ENCODE measurements at regions not wholly inside any gene's neighbourhood (a gene's known extent, or its start where the extent isn't known, plus 50 kb on each side); places are given as distances from the start of the nearest gene placed in this dataset.
A peak's percentile ranks its signal among the peaks of the same experiment; 100 is the strongest.

DNA sequence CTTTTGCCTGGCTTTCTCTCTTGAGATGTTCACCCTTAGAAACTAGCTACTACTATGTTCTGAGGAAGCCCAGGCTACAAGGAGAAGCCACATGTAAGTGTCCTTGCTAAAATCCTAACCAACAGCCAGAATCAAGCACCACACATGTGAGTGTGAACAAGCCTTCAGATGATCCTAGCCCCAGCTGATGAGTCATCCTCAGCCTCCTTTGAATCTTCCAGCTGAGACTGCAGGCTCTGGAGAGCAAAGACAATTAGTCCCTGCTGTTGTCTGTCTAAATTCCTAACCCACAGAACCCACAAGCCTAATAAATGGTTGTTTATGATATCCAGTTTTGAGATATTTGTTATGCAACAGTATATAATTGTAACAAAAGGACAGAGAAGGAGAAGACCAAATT, 92.8 kb upstream of the TAC1 start:
- Histone ChIP-seq H3K36me3 (ENCODE audit: control insufficient read depth, insufficient read depth, low read length) (no peaks in the 10 kb centered on the region), H3K27me3 (ENCODE audit: control insufficient read depth, insufficient read depth, low read length) (no peaks in the 10 kb centered on the region), H3K4me3 (ENCODE audit: low read depth, low read length) (no peak overlapping the region)
- DNase-seq (ENCODE audit: low read depth): peak; percentile 9
- TF ChIP-seq, protein P1, sequence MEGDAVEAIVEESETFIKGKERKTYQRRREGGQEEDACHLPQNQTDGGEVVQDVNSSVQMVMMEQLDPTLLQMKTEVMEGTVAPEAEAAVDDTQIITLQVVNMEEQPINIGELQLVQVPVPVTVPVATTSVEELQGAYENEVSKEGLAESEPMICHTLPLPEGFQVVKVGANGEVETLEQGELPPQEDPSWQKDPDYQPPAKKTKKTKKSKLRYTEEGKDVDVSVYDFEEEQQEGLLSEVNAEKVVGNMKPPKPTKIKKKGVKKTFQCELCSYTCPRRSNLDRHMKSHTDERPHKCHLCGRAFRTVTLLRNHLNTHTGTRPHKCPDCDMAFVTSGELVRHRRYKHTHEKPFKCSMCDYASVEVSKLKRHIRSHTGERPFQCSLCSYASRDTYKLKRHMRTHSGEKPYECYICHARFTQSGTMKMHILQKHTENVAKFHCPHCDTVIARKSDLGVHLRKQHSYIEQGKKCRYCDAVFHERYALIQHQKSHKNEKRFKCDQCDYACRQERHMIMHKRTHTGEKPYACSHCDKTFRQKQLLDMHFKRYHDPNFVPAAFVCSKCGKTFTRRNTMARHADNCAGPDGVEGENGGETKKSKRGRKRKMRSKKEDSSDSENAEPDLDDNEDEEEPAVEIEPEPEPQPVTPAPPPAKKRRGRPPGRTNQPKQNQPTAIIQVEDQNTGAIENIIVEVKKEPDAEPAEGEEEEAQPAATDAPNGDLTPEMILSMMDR (IDR thresholded peaks at IDR 0.05; ENCODE audit: insufficient read depth, low read length, poor library complexity, severe bottlenecking): no peak

DNA sequence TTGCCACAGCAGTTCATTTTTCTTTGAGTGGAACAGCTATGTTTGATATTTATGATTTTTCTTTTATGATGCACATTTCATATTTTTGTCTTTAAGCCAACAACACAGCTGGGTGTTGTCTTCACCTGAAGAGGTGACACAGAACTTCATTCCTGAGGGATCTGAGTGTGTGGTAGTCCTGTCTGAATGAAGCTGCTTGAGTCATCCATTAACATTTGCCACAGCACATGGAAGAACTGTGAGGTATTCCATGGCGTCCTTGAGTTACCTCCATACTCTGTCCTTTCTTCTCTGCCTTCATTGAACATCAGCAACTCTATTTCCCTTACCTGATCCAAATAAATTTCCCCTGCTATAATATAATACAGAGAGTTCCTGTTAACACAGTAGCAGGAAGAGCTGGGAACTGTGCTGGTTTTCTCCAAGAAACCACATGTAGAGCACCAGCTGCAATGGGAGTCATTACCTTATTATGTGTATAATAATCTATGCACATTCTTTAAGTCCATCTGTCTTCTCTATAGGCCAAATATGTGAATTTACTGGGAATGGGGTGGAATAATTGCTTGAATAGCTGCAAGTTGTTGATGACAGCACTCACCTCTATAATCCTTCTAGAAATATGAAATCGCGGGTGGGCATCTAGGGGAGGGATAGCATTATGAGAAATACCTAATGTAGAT, 72.4 kb upstream of the TAC1 start:
- no peak overlapping the region for H3K4me3 ChIP-seq (ENCODE audit: low read depth, low read length)
- DNase-seq (ENCODE audit: low read depth): no peak
- TF ChIP-seq, protein P1 (IDR thresholded peaks at IDR 0.05; ENCODE audit: insufficient read depth, low read length, poor library complexity, severe bottlenecking): no peak

DNA sequence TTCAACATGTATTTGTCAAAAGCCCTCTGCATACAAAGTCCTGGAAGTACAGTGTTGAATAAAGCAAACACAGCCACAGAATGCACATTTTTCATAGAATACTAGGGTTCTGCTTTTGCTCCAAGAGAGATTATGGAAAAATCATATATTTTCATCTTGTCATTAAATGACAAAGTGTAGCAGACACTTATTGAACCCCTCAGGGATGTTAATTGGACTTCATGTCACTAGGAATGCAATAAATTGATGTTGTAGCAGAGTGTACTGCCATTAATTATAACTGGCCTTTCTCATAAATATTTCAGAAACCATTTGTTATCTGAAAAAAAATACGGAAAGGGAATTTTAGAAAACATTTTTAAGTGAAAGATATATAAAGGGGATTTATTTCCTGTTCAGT, 64.5 kb upstream of the TAC1 start:
- TF ChIP-seq, protein P1 (IDR thresholded peaks at IDR 0.05; ENCODE audit: insufficient read depth, low read length, poor library complexity, severe bottlenecking): no peak
- no peak overlapping the region for H3K4me3 ChIP-seq (ENCODE audit: low read depth, low read length)
- H3K36me3 ChIP-seq (ENCODE audit: control insufficient read depth, insufficient read depth, low read length): no peaks in the 10 kb centered on the region
- H3K27me3 ChIP-seq (ENCODE audit: control insufficient read depth, insufficient read depth, low read length): peaks cover 2% of the 10 kb centered on the region
- no peak for DNase-seq (ENCODE audit: low read depth)

More for the DNA sequence above, 72.4 kb upstream of the TAC1 start:
- no peaks in the 10 kb centered on the region for H3K36me3 ChIP-seq (ENCODE audit: control insufficient read depth, insufficient read depth, low read length)
- no peaks in the 10 kb centered on the region for H3K27me3 ChIP-seq (ENCODE audit: control insufficient read depth, insufficient read depth, low read length)

DNA sequence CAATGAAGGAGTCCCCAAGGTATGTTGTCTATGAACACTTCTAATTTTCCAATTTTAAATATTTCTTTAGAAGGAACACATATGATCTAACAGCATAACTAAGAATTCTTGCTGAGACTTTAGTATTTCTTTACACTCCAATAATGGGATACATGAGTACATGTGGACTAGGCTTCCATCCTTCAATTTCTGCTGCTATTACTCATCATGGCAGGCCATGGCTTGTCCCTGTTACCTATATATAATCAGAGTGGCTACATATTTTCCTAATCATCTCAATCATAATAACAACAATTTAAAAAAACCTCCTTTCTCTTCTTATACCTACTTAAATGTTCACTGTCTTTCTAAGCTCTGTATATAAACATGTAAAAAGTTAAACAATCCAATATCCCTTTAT, 60.3 kb upstream of the TAC1 start:
- DNase-seq (ENCODE audit: low read depth): no peak
- Histone ChIP-seq H3K4me3 (ENCODE audit: low read depth, low read length) (no peak overlapping the region), H3K36me3 (ENCODE audit: control insufficient read depth, insufficient read depth, low read length) (no peaks in the 10 kb centered on the region), H3K27me3 (ENCODE audit: control insufficient read depth, insufficient read depth, low read length) (peaks cover 2% of the 10 kb centered on the region)
- TF ChIP-seq, protein P1 (IDR thresholded peaks at IDR 0.05; ENCODE audit: insufficient read depth, low read length, poor library complexity, severe bottlenecking): no peak

DNA sequence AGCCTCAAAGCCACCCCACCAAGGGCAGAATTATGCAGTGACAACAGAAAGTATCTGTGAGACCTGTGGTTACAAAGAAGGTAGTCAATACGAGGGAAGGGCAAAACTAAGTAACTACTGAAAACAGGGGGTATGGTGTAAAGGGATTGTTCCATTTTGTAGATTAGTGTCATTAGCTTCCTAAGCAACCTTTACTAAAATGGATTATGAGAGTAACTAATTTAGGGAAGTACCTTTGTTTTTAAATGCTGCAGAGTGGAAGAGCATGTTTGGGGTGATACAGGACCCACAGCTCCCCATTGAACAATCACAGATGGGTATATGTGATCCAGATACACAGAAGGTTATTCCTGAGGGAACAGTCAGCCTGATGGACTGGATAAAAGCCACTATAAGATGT, 51.3 kb upstream of the TAC1 start:
- Histone ChIP-seq H3K36me3 (ENCODE audit: control insufficient read depth, insufficient read depth, low read length) (no peaks in the 10 kb centered on the region), H3K27me3 (ENCODE audit: control insufficient read depth, insufficient read depth, low read length) (no peaks in the 10 kb centered on the region), H3K4me3 (ENCODE audit: low read depth, low read length) (no peak overlapping the region)
- TF ChIP-seq, protein P1 (IDR thresholded peaks at IDR 0.05; ENCODE audit: insufficient read depth, low read length, poor library complexity, severe bottlenecking): no peak
- no peak for DNase-seq (ENCODE audit: low read depth)
